Activated B cell treated with CpG ODN at 0.5 μM for 24 hours (primary cell): ENCODE measurements at regions not wholly inside any gene's neighbourhood (a gene's known extent, or its start where the extent isn't known, plus 50 kb on each side); places are given as distances from the start of the nearest gene placed in this dataset.

ENCODE experiments used
- ATAC-seq: fragments of 200-7000 bp; cut with Tn5 transposase; one replicate; pipeline ENCODE4 v1.10.0; 2021; ENCODE audit warnings: low read depth, mild to moderate bottlenecking, moderate library complexity
- CTCF ChIA-PET: fragments of 350-600 bp; sonication (Branson Sonifier 250); formaldehyde crosslinking; loops from one replicate; lab custom pipeline; 2021; ENCODE audit warnings: antibody characterized with exemption; lab: Charles Lee
- POLR2A ChIA-PET: fragments of 350-600 bp; sonication (Branson Sonifier 250); formaldehyde crosslinking; loops from one replicate; lab custom pipeline; 2021; ENCODE audit warnings: antibody characterized with exemption; lab: Charles Lee
- DNase-seq: peaks from one replicate; pipeline ENCODE4 v3.0.0; 2022
- H3K27ac Mint-ChIP-seq: one replicate; pipeline ENCODE4 v1.8.0; 2020; ENCODE audit warnings: mixed read lengths
- H3K27me3 Mint-ChIP-seq: one replicate; pipeline ENCODE4 v1.8.0; 2021; ENCODE audit warnings: mixed read lengths
- H3K36me3 Mint-ChIP-seq: one replicate; pipeline ENCODE4 v1.8.0; 2021; ENCODE audit warnings: low read depth, mixed read lengths
- H3K4me1 Mint-ChIP-seq: one replicate; pipeline ENCODE4 v1.8.0; 2021; ENCODE audit warnings: mixed read lengths
- H3K4me3 Mint-ChIP-seq: one replicate; pipeline ENCODE4 v1.8.0; 2020; ENCODE audit warnings: mild to moderate bottlenecking, mixed read lengths
- H3K9me3 Mint-ChIP-seq: one replicate; pipeline ENCODE4 v1.8.0; 2020; ENCODE audit warnings: mixed read lengths
- intact Hi-C: fragments of 100-400 bp; cut with micrococcal nuclease; formaldehyde crosslinking; loops from one replicate; pipeline ENCODE4 v1.15.1; 2024
- TF ChIP-seq, protein P1 (sequence below): fragments of 200-600 bp; IDR thresholded peaks from one replicate; pipeline ENCODE4 v1.8.0; 2022; ENCODE audit warnings: antibody characterized with exemption, mild to moderate bottlenecking

- no peak for DNase-seq
- H3K4me1 Mint-ChIP-seq, result no peaks in the 10 kb centered on the region
- H3K9me3 Mint-ChIP-seq, result no peaks in the 10 kb centered on the region
- POLR2A ChIA-PET, result no interaction called here
- H3K27me3 Mint-ChIP-seq, result no peaks in the 10 kb centered on the region
- TF ChIP-seq, protein P1, sequence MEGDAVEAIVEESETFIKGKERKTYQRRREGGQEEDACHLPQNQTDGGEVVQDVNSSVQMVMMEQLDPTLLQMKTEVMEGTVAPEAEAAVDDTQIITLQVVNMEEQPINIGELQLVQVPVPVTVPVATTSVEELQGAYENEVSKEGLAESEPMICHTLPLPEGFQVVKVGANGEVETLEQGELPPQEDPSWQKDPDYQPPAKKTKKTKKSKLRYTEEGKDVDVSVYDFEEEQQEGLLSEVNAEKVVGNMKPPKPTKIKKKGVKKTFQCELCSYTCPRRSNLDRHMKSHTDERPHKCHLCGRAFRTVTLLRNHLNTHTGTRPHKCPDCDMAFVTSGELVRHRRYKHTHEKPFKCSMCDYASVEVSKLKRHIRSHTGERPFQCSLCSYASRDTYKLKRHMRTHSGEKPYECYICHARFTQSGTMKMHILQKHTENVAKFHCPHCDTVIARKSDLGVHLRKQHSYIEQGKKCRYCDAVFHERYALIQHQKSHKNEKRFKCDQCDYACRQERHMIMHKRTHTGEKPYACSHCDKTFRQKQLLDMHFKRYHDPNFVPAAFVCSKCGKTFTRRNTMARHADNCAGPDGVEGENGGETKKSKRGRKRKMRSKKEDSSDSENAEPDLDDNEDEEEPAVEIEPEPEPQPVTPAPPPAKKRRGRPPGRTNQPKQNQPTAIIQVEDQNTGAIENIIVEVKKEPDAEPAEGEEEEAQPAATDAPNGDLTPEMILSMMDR, result no peak
- no peaks in the 10 kb centered on the region for H3K36me3 Mint-ChIP-seq
- intact Hi-C loops, result no loop called here
- H3K27ac Mint-ChIP-seq, result no peak overlapping the region
- no peak for ATAC-seq
- CTCF ChIA-PET, result no interaction called here
- no peak overlapping the region for H3K4me3 Mint-ChIP-seq
Observed at GRCh38 chr3:20401253-20401652, 215.2 kb upstream of the SGO1 start.

- CTCF ChIA-PET, result no interaction called here
- Mint-ChIP-seq H3K27ac (no peak overlapping the region), H3K9me3 (no peaks in the 10 kb centered on the region), H3K4me1 (no peaks in the 10 kb centered on the region), H3K36me3 (no peaks in the 10 kb centered on the region), H3K4me3 (no peak overlapping the region), H3K27me3 (no peaks in the 10 kb centered on the region)
- TF ChIP-seq, protein P1, result no peak
- POLR2A ChIA-PET, result no interaction called here
- intact Hi-C loops, result no loop called here
- ATAC-seq (no peak), DNase-seq (no peak)
Observed at GRCh38 chr3:20400686-20401085, 214.7 kb upstream of the SGO1 start.

DNA sequence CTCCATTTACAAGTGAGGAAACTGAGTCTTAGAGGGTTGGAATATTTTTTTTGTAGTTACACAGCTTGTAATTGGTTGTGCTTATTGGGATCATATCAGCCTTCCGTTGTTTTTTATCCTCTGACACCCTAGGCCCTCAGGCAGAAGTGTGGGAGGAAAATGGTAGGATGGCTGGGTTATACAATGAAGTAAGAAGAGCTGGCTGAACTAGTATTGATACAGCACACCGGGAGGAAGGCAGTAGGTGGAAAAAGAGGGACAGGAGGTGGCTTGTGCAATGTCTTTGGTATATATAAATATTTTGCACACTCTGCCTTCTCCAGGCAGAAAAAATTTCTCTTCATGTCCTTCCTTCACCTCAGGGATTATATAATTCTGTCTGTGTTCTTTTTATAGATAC, 214.3 kb upstream of the SGO1 start:
- CTCF ChIA-PET, result no interaction called here
- TF ChIP-seq, protein P1, result no peak
- Mint-ChIP-seq H3K27ac (no peak overlapping the region), H3K9me3 (no peaks in the 10 kb centered on the region), H3K36me3 (peaks cover 3% of the 10 kb centered on the region), H3K4me3 (no peak overlapping the region), H3K27me3 (no peaks in the 10 kb centered on the region), H3K4me1 (no peaks in the 10 kb centered on the region)
- ATAC-seq (no peak), DNase-seq (no peak)
- intact Hi-C loops, result no loop called here
- POLR2A ChIA-PET, result no interaction called here

DNA sequence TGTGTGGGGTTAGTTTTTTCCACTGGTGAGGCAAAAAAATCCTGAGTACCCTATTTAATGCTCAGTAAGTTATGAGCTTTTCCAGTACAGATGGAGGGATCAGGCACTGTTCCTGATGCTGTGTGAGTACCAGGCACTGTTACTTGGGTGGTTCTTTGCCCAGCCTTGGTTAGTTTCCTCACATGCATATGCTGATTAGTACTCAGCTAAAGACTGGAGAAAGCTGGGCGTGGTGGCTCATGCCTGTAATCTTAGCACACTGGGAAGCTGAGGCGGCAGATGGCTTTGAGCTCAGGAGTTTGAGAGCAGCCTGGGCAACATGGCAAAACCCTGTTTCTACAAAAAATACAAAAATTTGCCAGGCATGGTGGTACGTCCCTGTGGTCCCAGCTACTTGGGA, 210.3 kb upstream of the SGO1 start:
- intact Hi-C loops, result no loop called here
- DNase-seq (no peak), ATAC-seq (no peak)
- POLR2A ChIA-PET, result no interaction called here
- Mint-ChIP-seq H3K9me3 (peaks cover 12% of the 10 kb centered on the region), H3K4me1 (no peaks in the 10 kb centered on the region), H3K4me3 (no peak overlapping the region), H3K36me3 (peaks cover 8% of the 10 kb centered on the region), H3K27ac (no peak overlapping the region), H3K27me3 (no peaks in the 10 kb centered on the region)
- CTCF ChIA-PET, result no interaction called here
- TF ChIP-seq, protein P1, result no peak

DNA sequence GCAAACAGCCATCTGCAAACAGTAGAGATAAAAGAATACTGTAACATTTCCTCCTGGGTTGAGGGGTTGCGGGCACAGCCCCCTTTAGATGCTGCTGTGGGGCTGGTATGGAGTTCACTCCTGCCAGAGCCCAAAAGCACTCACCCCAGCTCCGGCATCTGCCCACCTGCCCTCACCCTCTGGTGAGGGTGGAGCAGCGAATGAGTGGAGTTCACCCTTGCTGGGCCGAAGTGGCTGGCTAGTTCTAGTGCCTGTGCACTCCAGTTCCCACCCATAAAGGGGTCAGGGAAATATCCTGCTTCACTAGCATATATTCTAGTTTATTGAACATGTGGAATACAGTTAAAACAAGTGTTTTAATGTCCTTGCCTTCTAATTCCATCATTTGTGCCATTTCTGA, 209.7 kb upstream of the SGO1 start:
- ChIA-PET POLR2A (no interaction called here), CTCF (no interaction called here)
- H3K4me1 Mint-ChIP-seq, result no peaks in the 10 kb centered on the region
- intact Hi-C loops, result no loop called here
- H3K27me3 Mint-ChIP-seq, result no peaks in the 10 kb centered on the region
- DNase-seq (no peak), ATAC-seq (no peak)
- H3K36me3 Mint-ChIP-seq, result peaks cover 8% of the 10 kb centered on the region
- peaks cover 12% of the 10 kb centered on the region for H3K9me3 Mint-ChIP-seq
- H3K4me3 Mint-ChIP-seq, result no peak overlapping the region
- TF ChIP-seq, protein P1, result no peak
- H3K27ac Mint-ChIP-seq, result no peak overlapping the region
